Coronary artery (tissue), 2 donors: ENCODE measurements at regions not wholly inside any gene's neighbourhood (a gene's known extent, or its start where the extent isn't known, plus 50 kb on each side); places are given as distances from the start of the nearest gene placed in this dataset.
"Not testable (repeated sequence)": the region's sequence is repeated elsewhere in the genome, so short reads cannot be mapped to it uniquely, and the experiment has no call there.

Experiments used
- DNase-seq: peaks from one replicate; pipeline ENCODE4 v3.0.0-alpha.2; 2017; ENCODE audit warnings: low spot score
- H3K27ac ChIP-seq, 2 donors: fragments of 200-600 bp; sonication (generic); one replicate each; pipeline ENCODE4 v1.5.1; 2016 to 2019
- H3K4me3 ChIP-seq: fragments of 200-600 bp; sonication (generic); 2 replicates; pipeline ENCODE4 v1.5.1; 2016; ENCODE audit warnings: mild to moderate bottlenecking, moderate library complexity
- TF ChIP-seq, protein P1 (sequence below): fragments of 200-600 bp; sonication (generic); IDR thresholded peaks from one replicate; pipeline ENCODE4 v1.5.1; 2019; ENCODE audit warnings: antibody characterized with exemption

DNA sequence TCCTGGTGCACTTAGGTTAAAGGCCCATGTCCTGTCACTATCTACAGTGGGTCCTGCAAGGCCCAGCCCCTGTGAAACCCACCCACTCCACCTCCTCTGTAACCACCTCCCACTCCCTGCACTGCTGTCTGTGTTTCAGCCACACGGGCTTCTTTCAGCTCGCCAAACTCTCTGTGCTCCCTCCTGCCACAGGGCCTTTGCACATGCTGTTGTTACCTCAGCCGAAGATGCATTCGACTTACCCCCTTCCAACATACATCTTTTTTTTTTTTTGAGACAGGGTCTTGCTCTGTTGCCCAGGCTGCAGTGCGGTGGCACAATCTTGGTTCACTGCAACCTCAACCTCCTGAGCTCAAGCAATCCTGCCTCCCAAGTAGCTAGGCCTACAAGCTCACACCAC, 76.5 kb upstream of the RPL38 start:
- H3K27ac ChIP-seq: no peak overlapping the region
- TF ChIP-seq, protein P1, sequence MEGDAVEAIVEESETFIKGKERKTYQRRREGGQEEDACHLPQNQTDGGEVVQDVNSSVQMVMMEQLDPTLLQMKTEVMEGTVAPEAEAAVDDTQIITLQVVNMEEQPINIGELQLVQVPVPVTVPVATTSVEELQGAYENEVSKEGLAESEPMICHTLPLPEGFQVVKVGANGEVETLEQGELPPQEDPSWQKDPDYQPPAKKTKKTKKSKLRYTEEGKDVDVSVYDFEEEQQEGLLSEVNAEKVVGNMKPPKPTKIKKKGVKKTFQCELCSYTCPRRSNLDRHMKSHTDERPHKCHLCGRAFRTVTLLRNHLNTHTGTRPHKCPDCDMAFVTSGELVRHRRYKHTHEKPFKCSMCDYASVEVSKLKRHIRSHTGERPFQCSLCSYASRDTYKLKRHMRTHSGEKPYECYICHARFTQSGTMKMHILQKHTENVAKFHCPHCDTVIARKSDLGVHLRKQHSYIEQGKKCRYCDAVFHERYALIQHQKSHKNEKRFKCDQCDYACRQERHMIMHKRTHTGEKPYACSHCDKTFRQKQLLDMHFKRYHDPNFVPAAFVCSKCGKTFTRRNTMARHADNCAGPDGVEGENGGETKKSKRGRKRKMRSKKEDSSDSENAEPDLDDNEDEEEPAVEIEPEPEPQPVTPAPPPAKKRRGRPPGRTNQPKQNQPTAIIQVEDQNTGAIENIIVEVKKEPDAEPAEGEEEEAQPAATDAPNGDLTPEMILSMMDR: no peak
- no peak for DNase-seq
- H3K4me3 ChIP-seq: no peak overlapping the region

DNA sequence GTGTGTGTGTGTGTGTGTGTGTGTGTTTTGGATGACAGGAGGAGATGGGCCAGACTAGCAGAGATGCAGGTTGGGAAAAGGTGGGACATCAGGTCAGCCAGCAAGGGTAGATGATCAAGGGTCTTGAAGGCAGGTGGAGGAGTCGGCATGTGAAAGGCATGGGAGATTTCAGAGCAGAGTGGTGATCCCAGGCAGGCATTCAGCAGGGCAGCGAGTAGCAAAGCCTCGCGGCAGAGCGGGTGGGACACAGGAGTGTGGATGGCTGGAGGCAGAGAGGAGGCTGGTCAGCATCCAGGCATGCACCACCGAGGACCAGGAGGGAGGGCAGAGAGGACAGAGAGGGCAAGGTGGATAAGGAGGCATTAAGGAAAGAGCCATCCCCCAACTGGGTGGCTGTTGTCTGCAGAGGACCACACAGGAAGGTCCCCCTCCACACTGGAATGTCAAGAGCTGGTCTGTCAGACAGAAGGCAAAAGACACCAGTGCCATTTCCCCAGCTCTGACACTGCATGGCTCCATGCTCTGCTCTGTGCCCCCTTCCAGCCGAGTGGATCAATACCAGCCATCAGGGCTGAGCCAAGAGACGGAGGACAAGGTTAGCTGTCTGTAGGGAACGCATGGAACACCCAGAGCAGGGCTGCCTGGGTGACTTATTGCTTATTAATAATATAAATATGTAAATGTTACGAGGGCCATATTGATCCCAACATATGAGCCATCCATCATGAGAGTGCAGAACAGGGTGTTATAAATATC, 74.8 kb upstream of the RPL38 start:
- Histone ChIP-seq H3K27ac (no peak overlapping the region), H3K4me3 (no peak overlapping the region)
- TF ChIP-seq, protein P1: no peak
- DNase-seq: no peak

DNA sequence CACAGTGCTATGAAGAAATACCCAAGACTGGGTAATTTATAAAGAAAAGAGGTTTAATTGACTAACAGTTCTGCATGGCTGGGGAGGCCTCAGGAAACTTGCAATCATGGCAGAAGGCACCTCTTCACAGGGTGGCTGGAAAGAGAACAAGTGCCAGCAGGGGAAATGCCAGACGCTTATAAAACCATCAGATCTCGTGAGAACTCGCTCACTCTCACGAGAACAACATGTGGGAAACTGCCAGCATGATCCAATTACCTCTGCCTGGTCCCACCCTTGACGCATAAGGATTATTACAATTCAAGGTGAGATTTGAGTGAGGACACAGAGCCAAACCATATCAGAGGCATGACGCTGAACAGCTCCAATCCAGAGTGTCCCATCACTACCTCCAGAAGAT, 73.7 kb upstream of the RPL38 start:
- not testable (repeated sequence) for H3K27ac ChIP-seq, H3K4me3 ChIP-seq, DNase-seq

DNA sequence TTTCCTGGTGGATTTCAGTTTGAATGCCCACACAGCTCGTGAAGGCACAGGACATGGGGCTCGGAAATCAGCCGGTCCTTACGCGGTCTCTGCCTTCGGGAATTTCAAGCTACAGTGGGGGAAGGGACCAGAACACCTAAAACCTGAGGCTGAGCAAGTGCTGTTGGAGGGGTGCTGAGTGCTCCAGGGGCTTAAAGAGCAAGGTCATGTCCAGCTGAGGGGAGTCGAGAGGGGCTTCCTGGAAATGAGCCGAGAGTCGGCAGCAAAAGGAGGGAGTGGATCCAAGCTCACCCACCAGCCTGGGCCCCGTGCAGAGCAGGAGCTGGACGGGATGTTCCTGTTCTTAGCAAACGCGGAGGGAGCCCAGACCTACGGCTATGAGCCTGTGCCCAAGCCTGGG, 73.2 kb upstream of the RPL38 start:
- TF ChIP-seq, protein P1: no peak
- Histone ChIP-seq H3K4me3 (no peak overlapping the region), H3K27ac (no peak overlapping the region)
- no peak for DNase-seq

DNA sequence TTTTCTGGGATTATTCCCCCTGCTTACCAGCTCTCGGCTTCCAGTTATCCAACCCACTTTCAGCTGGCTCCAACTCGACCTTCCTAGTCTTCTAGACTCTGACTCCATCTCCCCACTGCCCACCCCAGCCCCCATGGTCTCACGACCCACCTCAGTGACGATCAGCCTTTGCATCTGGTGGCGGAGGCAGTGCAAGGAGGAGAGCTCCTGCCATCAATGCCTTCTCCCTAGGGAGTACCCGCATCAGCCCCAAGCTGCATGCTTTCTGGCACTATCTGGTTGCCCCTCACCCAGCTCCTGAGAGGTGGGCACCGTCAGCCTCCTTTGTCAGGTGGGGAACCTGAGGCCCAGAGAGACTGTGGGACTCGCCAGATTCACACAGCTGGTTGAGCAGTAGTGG, 72.6 kb upstream of the RPL38 start:
- TF ChIP-seq, protein P1: no peak
- Histone ChIP-seq H3K27ac (no peak overlapping the region), H3K4me3 (no peak overlapping the region)
- DNase-seq: no peak

DNA sequence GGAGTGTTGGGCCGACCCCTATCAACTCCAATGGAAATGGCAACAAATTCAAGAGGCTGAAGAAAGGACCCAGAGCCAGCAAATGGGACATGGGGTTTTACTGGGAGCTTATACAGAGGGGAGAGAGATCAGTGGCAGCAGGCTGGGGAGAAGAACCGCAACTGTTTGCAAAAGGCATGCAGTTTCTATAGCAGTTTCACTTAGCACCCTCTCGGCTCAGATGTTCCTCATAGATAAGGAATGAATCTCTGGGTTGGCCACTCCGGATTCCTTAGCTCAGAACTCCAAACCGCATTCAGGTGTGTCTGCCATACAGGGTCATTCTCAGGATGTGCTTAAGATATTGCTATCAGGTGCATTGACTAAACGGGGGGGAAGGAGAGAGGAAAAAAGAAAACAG, 71.1 kb upstream of the RPL38 start:
- H3K4me3 ChIP-seq: no peak overlapping the region
- TF ChIP-seq, protein P1: no peak

DNA sequence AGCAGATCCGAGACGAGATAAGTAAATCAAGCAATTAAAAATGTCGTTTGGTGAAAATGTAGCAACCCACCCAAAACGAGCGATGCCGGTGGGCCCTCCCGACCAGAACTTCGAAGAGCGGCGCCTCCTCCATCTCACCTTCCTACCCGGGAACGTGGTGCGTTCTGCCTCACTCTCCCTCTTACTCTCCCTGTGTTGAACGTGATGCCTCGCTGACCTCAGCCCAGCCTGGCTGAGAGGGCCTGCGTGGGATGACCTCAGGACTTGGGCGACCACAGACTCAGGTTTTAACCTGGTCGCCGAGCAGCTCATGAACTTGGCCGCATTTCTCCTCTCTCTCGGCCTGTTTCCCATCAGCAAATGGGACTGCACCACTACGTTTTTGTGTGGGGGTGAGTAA, 69.7 kb upstream of the RPL38 start:
- Histone ChIP-seq H3K4me3 (no peak overlapping the region), H3K27ac (no peak overlapping the region)
- DNase-seq: no peak
- TF ChIP-seq, protein P1: no peak

More for the DNA sequence above, 71.1 kb upstream of the RPL38 start:
- no peak for DNase-seq
- H3K27ac ChIP-seq: no peak overlapping the region

DNA sequence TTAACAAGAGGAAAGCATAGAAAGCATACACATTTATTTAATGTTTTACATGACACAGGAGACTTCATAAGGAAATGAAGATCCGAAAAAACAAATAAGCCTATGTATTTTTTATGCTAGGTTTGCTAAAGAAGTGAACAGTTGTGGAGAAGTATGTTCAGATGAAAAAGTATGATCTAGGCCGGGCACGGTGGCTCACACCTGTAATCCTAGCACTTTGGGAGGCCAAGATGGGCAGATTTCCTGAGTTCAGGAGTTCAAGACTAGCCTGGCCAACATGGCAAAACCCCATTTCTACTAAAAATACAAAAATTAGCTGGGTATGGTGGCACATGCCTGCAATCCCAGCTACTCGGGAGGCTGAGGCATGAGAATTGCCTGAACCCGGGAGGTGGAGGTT, 69.2 kb upstream of the RPL38 start:
- not testable (repeated sequence) for H3K4me3 ChIP-seq, H3K27ac ChIP-seq, DNase-seq
